GM18505 (cell line): ENCODE measurements at regions not wholly inside any gene's neighbourhood (a gene's known extent, or its start where the extent isn't known, plus 50 kb on each side); places are given as distances from the start of the nearest gene placed in this dataset.
"Not testable (repeated sequence)": the region's sequence is repeated elsewhere in the genome, so short reads cannot be mapped to it uniquely, and the experiment has no call there.

ENCODE experiments used
- ATAC-seq: cut with Tn5 transposase; IDR thresholded peaks from one replicate; pipeline ENCODE4 v1.9.1; 2021; ENCODE audit not compliant: unreplicated experiment
- POLR2A ChIP-seq: IDR thresholded peaks from 4 replicates; pipeline ENCODE4 v1.6.1; 2011; ENCODE audit warnings: borderline replicate concordance; ENCODE audit not compliant: insufficient read depth, insufficient read length; ENCODE audit errors: extremely low read depth

DNA sequence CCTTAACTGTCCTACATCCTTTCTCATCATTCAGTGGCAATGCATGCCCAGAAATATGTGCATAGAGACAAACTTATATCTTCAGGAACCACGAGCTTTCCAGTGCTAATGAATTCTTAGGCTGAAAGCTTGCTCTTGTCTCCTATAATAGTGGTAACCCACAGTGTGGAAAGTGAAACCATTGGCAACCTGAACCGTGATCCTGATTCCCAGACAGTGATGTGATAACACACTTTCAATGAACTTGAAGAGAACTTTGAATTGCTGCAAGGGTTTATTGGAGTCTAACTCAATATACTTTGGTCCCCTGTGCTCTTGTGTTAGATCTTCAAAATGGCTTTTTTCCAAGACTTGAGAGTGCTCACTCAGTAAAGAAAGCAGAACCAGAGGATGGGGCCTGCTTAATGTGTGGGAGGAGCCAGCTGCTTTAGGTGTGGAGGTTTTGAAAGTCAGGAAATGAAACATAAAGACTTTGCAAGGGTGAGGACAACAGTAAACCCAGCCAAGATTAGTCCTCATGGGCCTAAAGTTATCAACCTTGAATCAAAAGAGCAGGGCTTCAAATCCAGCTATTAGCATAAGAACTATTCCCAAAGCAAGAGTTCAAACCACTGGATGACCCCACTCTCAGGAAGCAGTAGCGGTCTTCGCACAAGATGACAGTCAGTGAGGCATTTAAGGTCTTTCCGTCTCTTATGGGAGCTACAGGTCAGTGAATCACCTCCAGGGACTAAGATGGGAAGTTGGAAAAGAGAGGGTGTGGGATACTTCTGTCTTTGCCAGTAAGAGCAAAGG lies 332.4 kb upstream of the NRP1 start:
- ATAC-seq: no peak
- no peak for TF ChIP-seq POLR2A

DNA sequence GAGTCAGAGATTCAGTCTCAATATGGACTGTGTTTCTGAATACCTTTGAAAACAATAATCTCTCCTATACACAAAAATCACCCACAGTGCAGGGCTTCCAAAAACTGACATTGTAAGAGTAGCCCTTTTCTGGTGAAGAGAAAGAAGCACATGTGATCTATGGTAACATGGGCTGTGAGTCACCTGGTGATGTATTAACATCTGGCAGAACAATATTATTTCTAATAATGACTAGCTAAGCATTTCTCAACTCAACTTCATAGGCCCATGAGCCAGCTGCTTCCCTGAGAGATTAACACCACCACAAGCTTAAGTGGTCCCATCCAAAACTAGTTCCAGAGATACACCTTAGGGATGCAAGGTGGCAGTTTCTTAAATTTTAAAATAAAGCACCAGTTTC lies 331.0 kb upstream of the NRP1 start:
- ATAC-seq: no peak
- no peak for TF ChIP-seq POLR2A

DNA sequence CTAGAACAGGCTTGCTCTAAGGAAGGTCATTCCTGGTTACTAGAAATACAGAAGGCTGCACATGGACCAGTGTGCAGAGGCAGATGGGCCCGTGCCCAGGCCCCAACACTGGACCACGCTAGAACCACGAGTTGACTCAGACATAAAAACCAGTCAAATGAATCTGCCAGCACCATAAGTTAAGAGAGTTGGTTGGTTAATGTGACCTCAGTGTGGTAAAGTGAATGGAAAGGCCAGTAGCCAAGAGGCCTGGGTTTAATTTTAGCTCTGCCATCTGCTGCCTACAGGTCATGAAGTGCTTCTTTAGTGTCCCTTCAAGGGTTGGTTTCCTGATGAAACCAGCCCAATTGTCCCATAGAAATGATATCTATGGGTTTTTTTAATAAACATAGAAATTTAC lies 329.6 kb upstream of the NRP1 start:
- TF ChIP-seq POLR2A: no peak
- ATAC-seq: no peak

- TF ChIP-seq POLR2A: no peak
- no peak for ATAC-seq
Observed at GRCh38 chr10:33661580-33662336, 327.3 kb upstream of the NRP1 start.

- no peak for TF ChIP-seq POLR2A
- no peak for ATAC-seq
Observed at GRCh38 chr10:33660329-33660728, 325.9 kb upstream of the NRP1 start.

DNA sequence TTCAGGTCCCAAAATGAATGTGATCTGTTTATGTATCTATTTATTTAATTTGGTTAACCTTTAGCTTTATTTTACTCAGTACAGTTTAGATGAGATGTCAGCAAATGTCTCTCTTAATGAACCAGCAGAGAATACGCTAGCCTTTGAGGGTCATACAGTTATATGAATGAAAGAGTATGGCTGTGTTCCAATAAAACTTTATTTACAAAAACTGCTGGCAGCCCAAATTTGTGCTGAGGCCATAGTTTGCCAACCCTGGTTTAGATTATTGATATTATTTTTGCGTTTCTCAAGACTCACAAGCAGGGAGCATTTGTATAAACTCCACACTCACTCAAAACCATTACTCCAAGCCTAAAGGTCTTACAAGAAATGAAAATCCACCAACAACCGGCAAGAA lies 323.4 kb upstream of the NRP1 start:
- no peak for ATAC-seq
- TF ChIP-seq POLR2A: no peak

GRCh38 chr10:33657154-33657908 lies 322.9 kb upstream of the NRP1 start:
- no peak for TF ChIP-seq POLR2A
- ATAC-seq: no peak

- ATAC-seq: no peak
- no peak for TF ChIP-seq POLR2A
Observed at GRCh38 chr10:33655921-33656320, 321.5 kb upstream of the NRP1 start.

- ATAC-seq: no peak
Observed at GRCh38 chr10:33655165-33655815, 320.8 kb upstream of the NRP1 start.

DNA sequence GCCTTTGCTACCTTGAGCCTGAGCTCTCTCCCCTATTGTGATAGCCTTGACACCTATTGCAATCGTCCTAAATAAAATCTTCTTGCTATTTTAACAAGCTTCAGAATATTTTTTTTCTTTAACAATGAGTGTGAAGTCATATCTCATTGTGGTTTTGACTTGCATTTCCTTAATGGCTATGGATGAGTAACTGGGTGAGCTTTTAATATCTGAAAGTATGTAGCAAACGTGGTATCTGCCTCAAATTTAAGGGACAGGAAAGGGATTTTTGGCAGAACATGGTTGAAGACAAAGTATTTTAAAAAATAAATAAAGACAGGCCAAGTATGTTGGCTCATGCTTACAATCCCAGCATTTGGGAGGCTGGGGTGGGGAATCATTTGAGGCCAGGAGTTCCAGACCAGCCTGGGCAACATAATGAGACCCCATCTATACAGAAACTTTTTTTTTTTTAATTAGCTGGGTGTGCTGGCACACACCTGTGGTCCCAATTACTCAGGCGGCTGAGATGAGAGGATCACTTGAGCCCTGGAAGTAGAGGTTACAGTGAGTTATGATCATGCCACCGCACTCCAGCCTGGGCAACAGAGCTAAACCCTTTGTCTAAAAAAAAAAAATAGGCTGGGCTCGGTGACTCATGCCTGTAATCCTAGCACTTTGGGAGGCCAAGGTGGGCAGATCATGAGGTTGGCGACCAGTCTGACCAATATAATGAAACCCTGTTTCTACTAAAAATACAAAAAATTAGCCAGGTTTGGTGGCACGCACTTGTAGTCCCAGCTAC lies 319.3 kb upstream of the NRP1 start:
- TF ChIP-seq POLR2A: no peak

More at GRCh38 chr10:33655165-33655815, 320.8 kb upstream of the NRP1 start:
- no peak for TF ChIP-seq POLR2A

DNA sequence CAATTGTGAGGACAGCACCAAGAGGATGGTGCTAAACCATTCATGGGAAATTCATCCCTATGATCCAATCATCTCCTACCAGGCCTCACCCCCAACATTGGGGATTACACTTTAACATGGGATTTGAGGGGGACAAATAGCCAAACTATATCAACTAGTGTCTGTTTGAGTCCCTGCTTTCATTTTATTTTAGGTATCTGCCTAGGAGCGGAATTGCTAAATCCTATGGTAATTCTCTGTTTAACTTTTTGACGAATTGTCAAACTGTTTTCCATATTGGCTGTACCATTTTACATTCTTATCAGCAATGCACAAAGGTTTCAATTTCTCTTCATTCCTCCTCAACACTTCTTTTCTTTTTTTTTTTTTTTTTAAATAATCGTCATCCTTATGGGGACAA lies 318.4 kb upstream of the NRP1 start:
- ATAC-seq: no peak
- TF ChIP-seq POLR2A: no peak

More for the DNA sequence above, 319.3 kb upstream of the NRP1 start:
- no peak for ATAC-seq

- ATAC-seq: not testable (repeated sequence)
Observed at GRCh38 chr10:33650131-33650530, 315.7 kb upstream of the NRP1 start.

DNA sequence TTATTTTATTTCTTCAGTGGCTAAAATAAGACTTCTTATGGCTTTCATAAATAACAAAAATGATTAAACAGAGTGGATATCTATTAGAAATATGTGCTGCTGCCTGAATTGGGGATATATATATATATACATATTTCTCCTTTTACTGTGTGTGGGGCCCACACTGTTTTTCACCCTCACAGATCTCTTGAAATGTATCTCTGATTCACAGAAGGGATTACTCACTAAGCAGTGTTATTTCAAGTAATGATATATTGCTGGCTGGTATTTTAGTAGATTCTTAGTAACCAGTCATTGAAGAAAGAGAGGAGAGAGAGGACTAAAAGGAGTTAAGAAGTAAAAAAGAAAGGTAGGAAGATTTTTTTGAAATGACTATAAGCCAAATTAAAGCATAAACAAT lies 308.6 kb upstream of the NRP1 start:
- no peak for ATAC-seq
- no peak for TF ChIP-seq POLR2A

DNA sequence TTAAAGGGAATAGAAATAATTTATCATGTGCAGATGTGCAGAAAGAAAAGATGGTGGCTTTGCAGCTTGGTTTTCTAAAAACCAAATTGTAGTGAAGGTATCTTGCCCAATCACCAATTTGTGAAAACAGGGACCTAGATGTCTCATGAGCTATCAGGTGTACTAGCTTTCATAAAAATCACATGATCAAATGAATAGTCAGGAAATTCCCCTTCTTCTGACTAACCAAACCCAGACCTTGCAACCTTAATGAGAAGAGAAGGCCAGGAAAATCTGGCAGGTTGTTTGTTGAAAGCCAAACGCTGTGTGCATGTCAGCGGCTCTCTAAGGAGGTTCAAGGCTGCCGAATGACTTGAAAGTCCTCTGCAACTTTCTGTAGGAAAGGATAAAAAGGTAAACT lies 304.4 kb upstream of the NRP1 start:
- no peak for ATAC-seq
- TF ChIP-seq POLR2A: no peak
